Stimulated activated naive B cell treated with anti-CD40 and anti-IgM and Interleukin-4, amounts not matched to agents 10 μg/mL and 1 μg/mL and 100 μg/mL, for 72 hours (primary cell): ENCODE measurements at regions not wholly inside any gene's neighbourhood (a gene's known extent, or its start where the extent isn't known, plus 50 kb on each side); places are given as distances from the start of the nearest gene placed in this dataset.
"Not testable (repeated sequence)": the region's sequence is repeated elsewhere in the genome, so short reads cannot be mapped to it uniquely, and the experiment has no call there.

Experiments used
- ATAC-seq, 2 donors: fragments of 150-1000 bp; cut with Tn5 transposase; replicated peaks; 2 replicates each; pipeline ENCODE4 v1.10.0; 2021; ENCODE audit warnings: moderate library complexity in 1 of 2
- DNase-seq: peaks from one replicate; pipeline ENCODE4 v3.0.0; 2021
- H3K27ac Mint-ChIP-seq: one replicate; pipeline ENCODE4 v1.8.0; 2022; ENCODE audit warnings: mild to moderate bottlenecking, mixed read lengths
- H3K27me3 Mint-ChIP-seq, 2 donors: one replicate each; pipeline ENCODE4 v1.8.0; 2022; ENCODE audit warnings: mixed read lengths in 2 of 2
- H3K36me3 Mint-ChIP-seq, 2 donors: one replicate each; pipeline ENCODE4 v1.8.0; 2022; ENCODE audit warnings: mixed read lengths in 2 of 2, mild to moderate bottlenecking in 1 of 2
- H3K4me1 Mint-ChIP-seq, 2 donors: one replicate each; pipeline ENCODE4 v1.8.0; 2022; ENCODE audit warnings: mixed read lengths in 2 of 2, mild to moderate bottlenecking in 1 of 2
- H3K4me3 Mint-ChIP-seq, 2 donors: one replicate each; pipeline ENCODE4 v1.8.0; 2022; ENCODE audit warnings: mild to moderate bottlenecking in 2 of 2, mixed read lengths in 2 of 2, moderate library complexity in 1 of 2
- H3K9me3 Mint-ChIP-seq, 2 donors: one replicate each; pipeline ENCODE4 v1.8.0; 2022; ENCODE audit warnings: mixed read lengths in 2 of 2, mild to moderate bottlenecking in 1 of 2

DNA sequence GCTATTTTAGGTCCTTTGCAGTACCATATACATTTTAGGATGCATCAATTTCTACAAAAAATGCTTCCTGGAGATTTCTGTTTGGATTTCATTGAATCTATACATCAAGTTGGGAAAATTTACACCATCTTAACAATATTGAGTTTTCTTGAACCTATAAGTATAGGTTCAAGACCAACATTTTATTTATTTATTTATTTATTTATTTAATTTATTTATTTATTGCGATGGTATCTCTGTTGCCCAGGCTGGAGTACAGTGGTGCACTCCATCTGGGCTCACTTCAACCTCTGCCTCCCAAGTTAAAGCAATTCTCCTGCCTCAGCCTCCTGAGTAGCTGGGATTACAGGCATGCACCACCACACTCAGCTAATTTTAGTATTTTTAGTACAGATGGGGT is 125.0 kb upstream of the HS3ST2 start:
- DNase-seq (no peak), ATAC-seq (no peak)
- peaks cover under 1 to 14% of the 10 kb centered on the region in 2 donors for H3K27me3 Mint-ChIP-seq
- H3K9me3 Mint-ChIP-seq = peaks cover 0 to 2% of the 10 kb centered on the region in 2 donors
- peaks cover 0 to 4% of the 10 kb centered on the region in 2 donors for H3K4me1 Mint-ChIP-seq
- no peak overlapping the region for H3K27ac Mint-ChIP-seq
- H3K4me3 Mint-ChIP-seq = no peak overlapping the region
- H3K36me3 Mint-ChIP-seq = no peaks in the 10 kb centered on the region

DNA sequence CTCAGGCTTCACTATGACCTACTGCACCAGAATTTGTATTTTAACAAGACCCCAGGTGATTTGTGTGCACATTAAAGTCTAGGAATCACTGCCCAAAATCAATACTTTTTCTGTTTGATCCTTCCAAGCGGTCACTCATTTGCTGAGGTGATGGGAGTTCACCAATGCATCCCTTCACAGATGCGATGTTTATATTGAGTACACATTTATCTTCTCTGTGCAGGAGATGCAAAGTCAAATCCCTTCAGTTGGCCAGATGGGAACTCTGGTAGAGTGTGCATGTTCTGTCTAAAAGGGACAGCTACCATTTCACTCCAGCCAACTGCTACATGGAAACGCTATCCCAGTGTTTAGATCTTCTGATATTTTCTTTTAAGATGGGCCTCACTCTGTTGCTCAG is 122.6 kb upstream of the HS3ST2 start:
- Mint-ChIP-seq H3K4me1 (no peaks in the 10 kb centered on the region), H3K9me3 (no peaks in the 10 kb centered on the region), H3K27ac (no peak overlapping the region), H3K27me3 (no peaks in the 10 kb centered on the region), H3K4me3 (no peak overlapping the region), H3K36me3 (no peaks in the 10 kb centered on the region)
- no peak for DNase-seq
- ATAC-seq = no peak

DNA sequence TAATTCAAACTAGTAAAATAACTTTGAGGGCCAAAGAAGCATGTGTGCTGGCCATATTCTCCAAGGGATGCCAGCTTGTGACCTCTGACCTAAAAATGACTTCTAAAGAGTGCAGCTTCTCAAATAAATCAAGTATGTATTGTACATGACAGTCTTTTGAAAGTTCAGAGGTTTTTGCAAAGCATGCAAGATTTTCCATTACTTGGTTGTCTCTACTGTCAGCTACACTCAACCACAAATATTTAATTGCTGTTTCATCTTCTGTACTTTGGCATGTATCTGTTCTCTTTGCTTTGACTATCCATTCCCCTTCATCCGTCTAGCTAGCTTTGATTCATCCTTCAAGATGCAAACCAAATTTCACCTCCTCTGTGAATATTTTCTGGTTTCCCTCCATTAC is 121.9 kb upstream of the HS3ST2 start:
- ATAC-seq (no peak), DNase-seq (no peak)
- Mint-ChIP-seq H3K27me3 (no peaks in the 10 kb centered on the region), H3K36me3 (no peaks in the 10 kb centered on the region), H3K4me3 (no peak overlapping the region), H3K4me1 (no peaks in the 10 kb centered on the region), H3K9me3 (no peaks in the 10 kb centered on the region), H3K27ac (no peak overlapping the region)

DNA sequence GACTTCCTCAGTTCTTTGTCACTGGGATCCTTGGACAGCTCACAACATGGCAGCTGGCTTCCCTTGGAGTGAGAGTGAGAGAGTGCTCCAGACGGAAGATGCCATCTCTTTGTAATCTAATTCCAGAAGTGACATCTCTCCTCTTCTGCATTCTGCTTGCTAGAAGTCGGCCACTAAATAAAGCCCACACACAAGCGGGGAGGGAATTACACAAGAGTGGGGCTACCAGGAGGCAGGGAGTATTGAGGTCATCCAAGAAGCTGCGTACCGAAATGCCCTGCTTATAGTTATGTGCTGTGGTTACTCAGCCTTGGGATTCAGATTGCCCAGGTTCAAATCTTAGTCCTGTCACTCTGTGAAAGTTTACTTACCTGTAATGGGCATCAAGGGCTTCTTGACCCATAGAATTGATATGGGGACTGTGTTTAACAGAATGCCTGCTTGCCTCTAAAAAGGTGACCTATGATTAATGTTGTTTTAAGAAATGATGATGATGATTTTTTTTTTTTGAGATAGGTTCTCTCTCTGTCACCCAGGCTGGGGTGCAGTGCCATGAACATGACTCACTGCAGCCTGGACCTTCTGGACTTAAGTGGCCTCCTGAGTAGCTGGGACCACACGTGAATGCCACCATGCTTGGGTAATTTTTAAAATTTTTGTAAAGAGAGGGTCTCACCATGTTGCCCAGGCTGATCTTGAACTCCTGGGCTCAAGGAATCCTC is 120.9 kb upstream of the HS3ST2 start:
- ATAC-seq = no peak
- no peak overlapping the region for H3K27ac Mint-ChIP-seq

DNA sequence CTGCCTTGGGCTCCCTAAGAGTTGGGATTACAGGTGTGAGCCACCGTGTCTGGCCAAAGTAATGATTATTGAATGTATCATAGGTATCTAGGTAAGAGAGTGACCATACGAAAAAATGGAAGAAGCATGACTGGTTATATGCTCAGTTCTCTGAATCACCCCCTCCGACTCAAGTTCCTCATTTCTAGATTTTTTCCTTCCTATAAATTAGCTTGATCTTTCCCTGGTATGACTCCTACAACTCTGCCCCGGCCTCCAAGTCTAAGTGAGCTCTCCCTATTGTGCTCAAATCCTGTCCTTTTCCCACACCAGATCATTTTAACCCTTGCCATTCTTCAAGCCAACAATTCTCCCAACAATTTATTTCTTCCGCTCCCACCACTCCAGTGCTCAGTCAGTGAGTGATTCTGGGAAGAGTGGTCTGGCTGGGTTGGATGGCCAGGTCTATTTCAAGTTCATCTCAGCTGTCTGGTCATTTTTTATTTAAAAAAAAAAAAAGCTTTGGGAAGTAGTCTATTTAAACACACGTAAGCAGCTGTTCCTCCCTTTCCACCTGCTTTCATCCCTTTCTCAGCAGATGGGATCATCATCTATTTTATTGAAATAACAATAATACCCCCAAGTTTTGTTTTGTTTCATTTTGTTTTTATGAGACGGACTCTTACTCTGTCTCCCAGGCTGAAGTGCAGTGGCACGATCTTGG is 120.2 kb upstream of the HS3ST2 start:
- H3K36me3 Mint-ChIP-seq = no peaks in the 10 kb centered on the region
- peak; percentile 39 to 46 for ATAC-seq
- H3K27me3 Mint-ChIP-seq = peaks cover 0 to 5% of the 10 kb centered on the region in 2 donors
- no peak overlapping the region for H3K4me3 Mint-ChIP-seq
- H3K9me3 Mint-ChIP-seq = no peaks in the 10 kb centered on the region
- DNase-seq = no peak
- no peak overlapping the region for H3K27ac Mint-ChIP-seq
- no peaks in the 10 kb centered on the region for H3K4me1 Mint-ChIP-seq

More for the DNA sequence above, 120.9 kb upstream of the HS3ST2 start:
- Mint-ChIP-seq H3K4me1 (no peaks in the 10 kb centered on the region), H3K9me3 (no peaks in the 10 kb centered on the region), H3K4me3 (no peak overlapping the region), H3K36me3 (no peaks in the 10 kb centered on the region), H3K27me3 (peaks cover 0 to 3% of the 10 kb centered on the region in 2 donors)
- no peak for DNase-seq

DNA sequence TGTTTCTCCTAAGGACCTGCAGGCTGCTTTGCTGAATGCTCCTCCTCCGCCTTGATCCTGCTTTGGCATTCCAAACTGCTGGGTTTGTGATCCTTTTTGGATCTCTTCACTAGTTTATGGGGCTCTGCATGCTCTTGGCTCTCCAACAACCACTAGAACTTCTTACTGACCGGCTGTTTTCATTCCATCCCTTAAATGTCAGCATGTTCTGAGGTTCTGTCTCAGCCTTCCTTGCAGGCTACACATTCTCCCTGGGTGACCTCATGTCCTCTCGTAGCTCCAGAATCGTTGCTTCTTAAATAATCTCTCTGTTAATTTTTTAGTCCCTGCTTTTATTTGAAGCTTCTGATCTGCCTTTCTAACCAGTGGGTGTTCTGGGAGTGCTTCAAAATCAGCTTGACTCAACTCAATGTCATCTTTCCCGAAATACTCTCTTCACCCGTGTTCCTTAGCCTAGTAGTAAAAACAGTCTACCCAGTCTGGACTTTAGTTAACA is 119.0 kb upstream of the HS3ST2 start:
- H3K27ac Mint-ChIP-seq = no peak overlapping the region
- no peak for DNase-seq
- no peaks in the 10 kb centered on the region for H3K4me1 Mint-ChIP-seq
- ATAC-seq = no peak
- H3K36me3 Mint-ChIP-seq = no peaks in the 10 kb centered on the region
- peaks cover 0 to 5% of the 10 kb centered on the region in 2 donors for H3K27me3 Mint-ChIP-seq
- H3K4me3 Mint-ChIP-seq = no peak overlapping the region
- H3K9me3 Mint-ChIP-seq = no peaks in the 10 kb centered on the region

DNA sequence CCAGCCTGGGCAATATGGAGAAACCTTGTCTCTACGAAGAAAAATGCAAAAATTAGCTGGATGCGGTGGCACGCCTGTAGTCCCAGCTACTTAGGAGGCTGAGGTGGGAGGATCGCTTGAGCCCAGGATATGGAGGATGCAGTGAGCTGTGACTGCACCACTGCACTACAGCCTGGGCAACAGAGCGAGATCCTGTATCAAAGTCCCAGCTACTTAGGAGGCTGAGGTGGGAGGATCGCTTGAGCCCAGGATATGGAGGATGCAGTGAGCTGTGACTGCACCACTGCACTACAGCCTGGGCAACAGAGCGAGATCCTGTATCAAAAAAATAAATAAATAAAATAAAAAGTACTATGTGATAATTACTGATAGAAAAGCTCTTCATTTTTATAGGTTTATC is 118.2 kb upstream of the HS3ST2 start:
- not testable (repeated sequence) for H3K9me3 Mint-ChIP-seq, H3K4me1 Mint-ChIP-seq, H3K27me3 Mint-ChIP-seq, ATAC-seq, H3K4me3 Mint-ChIP-seq, DNase-seq, H3K27ac Mint-ChIP-seq, H3K36me3 Mint-ChIP-seq

DNA sequence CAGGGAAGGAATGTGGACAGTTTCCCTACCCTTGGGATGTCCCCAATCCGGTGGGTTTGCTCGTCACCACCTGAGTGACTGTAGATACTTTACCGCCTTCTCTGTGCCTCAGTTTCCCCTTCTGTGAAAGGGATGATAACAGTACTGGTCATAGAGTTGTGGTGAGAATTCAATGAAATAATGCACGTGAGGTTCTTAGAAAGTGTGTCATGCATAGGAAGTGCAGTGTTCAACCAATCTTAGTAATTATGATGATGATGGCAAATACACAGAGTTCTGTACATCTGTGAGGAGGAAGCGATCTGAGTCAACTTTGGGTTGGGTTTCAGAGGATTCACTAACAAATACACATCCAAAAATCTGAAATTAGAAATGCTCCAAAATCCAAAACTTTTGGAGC is 114.6 kb upstream of the HS3ST2 start:
- DNase-seq (no peak), ATAC-seq (no peak)
- H3K9me3 Mint-ChIP-seq = no peaks in the 10 kb centered on the region
- H3K36me3 Mint-ChIP-seq = no peaks in the 10 kb centered on the region
- H3K4me1 Mint-ChIP-seq = no peaks in the 10 kb centered on the region
- no peak overlapping the region for H3K4me3 Mint-ChIP-seq
- no peak overlapping the region for H3K27ac Mint-ChIP-seq
- H3K27me3 Mint-ChIP-seq = peaks cover 10 to 16% of the 10 kb centered on the region in 2 donors

DNA sequence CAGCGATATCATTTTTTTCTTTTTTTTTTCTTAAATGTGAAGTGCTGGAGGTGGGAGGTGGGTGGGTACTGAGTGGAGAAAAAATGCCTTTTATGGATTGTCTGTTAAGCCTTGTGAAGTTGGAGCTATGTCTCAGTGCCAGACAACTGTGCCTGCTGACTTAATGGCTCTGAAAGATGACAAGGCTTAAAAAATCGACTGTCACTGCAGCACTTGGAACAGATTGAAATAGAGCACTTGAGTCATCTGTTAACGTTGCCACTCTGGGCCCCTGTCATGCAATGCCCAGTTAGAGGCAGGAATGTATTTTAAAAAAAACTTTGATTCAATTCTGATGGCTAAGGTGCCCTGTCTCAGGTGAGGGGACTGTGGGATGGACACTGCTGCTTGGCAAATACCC is 108.2 kb upstream of the HS3ST2 start:
- H3K9me3 Mint-ChIP-seq = no peaks in the 10 kb centered on the region

DNA sequence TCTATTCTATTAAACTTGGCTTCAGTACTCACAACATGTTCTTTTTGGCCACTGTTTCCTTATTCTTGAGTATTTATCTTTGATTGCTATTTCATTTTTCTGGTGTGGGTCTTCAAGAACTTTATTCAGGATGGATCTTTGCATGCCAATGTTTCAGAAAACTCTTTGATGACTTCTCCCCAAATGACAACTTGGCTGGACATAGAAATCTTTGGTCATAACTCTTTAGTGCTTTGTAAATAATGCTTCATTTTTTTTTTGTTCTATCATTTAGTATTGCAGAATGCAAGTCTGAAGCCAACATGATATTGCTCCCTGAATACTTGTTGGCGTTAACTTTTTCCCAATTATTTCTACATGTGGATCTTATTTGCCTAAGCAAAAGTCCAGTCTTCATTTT is 103.6 kb upstream of the HS3ST2 start:
- Mint-ChIP-seq H3K9me3 (peaks cover 6 to 13% of the 10 kb centered on the region in 2 donors), H3K27ac (no peak overlapping the region), H3K36me3 (peaks cover 2 to 6% of the 10 kb centered on the region in 2 donors), H3K4me1 (no peaks in the 10 kb centered on the region), H3K27me3 (peaks cover 8 to 23% of the 10 kb centered on the region in 2 donors), H3K4me3 (no peak overlapping the region)
- DNase-seq = no peak
- no peak for ATAC-seq

More for the DNA sequence above, 108.2 kb upstream of the HS3ST2 start:
- DNase-seq (no peak), ATAC-seq (no peak)
- H3K4me3 Mint-ChIP-seq = no peak overlapping the region
- no peaks in the 10 kb centered on the region for H3K4me1 Mint-ChIP-seq
- peaks cover 15 to 18% of the 10 kb centered on the region in 2 donors for H3K27me3 Mint-ChIP-seq
- H3K36me3 Mint-ChIP-seq = no peaks in the 10 kb centered on the region
- no peak overlapping the region for H3K27ac Mint-ChIP-seq

DNA sequence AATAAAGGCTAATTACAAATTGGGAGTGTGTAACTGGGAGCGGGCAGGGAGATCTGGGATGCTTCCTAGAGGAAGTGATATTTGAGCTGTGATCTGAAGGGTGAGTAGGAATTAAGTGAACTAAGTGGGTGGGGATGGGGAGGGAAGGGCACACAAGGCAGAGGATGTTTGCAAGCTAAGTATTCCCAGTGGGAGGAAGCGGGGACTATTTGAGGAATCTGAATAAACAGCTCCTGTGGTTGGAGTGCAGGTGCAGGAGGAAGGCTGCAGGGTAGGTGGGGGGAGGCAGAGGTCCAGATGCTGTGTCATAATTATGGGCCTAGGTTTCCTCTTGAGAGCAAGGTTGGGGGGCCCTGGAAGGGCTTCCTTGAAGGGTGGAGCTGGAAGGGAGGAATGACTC is 102.1 kb upstream of the HS3ST2 start:
- H3K36me3 Mint-ChIP-seq = peaks cover 2 to 6% of the 10 kb centered on the region in 2 donors
- DNase-seq = no peak
- peaks cover 6 to 13% of the 10 kb centered on the region in 2 donors for H3K9me3 Mint-ChIP-seq
- no peak overlapping the region for H3K4me3 Mint-ChIP-seq
- ATAC-seq = no peak
- no peaks in the 10 kb centered on the region for H3K4me1 Mint-ChIP-seq
- peaks cover 8 to 23% of the 10 kb centered on the region in 2 donors for H3K27me3 Mint-ChIP-seq
- H3K27ac Mint-ChIP-seq = no peak overlapping the region

DNA sequence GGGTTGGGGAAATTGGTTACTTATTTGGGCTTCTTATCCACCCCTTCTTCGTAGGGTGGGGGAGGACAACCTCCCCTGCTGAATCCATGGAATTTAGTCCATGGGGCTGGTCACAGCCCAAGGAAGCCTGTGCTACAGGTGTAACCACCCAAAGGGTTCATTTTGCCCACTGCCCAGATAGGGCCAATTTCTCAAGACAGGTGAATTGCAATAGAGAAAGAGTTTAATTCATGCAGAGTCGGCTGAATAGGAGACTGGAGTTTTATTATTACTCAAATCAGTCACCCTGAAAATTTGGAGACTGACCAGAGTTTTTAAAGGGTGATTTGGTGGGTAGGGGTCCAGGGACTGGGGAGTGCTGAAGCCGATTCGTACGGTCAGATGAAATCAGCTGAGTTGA is 101.5 kb upstream of the HS3ST2 start:
- H3K27ac Mint-ChIP-seq = no peak overlapping the region
- peaks cover 8 to 19% of the 10 kb centered on the region in 2 donors for H3K27me3 Mint-ChIP-seq
- H3K4me1 Mint-ChIP-seq = no peaks in the 10 kb centered on the region
- H3K9me3 Mint-ChIP-seq = peaks cover 6 to 13% of the 10 kb centered on the region in 2 donors
- peaks cover 2 to 6% of the 10 kb centered on the region in 2 donors for H3K36me3 Mint-ChIP-seq
- no peak overlapping the region for H3K4me3 Mint-ChIP-seq
- no peak for ATAC-seq
- no peak for DNase-seq

DNA sequence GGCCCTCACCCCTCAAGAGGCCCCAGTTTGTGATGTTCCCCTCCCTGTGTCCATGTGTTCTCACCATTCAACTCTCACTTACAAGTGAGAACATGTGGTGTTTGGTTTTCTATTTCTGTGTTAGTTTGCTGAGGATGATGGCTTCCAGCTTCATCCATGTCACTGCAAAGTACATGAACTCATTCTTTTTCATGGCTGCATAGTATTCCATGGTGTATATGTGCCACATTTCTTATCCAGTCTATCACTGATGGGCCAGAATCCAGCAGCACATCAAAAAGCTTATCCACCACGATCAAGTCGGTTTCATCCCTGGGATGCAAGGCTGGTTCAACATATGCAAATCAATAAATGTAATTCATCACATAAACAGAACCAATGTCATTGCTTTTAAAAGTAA is 95.4 kb upstream of the HS3ST2 start:
- ATAC-seq, DNase-seq, H3K9me3 Mint-ChIP-seq, H3K4me1 Mint-ChIP-seq, H3K27ac Mint-ChIP-seq, H3K36me3 Mint-ChIP-seq, H3K4me3 Mint-ChIP-seq: not testable (repeated sequence)
- peaks cover 15 to 16% of the 10 kb centered on the region in 2 donors for H3K27me3 Mint-ChIP-seq

DNA sequence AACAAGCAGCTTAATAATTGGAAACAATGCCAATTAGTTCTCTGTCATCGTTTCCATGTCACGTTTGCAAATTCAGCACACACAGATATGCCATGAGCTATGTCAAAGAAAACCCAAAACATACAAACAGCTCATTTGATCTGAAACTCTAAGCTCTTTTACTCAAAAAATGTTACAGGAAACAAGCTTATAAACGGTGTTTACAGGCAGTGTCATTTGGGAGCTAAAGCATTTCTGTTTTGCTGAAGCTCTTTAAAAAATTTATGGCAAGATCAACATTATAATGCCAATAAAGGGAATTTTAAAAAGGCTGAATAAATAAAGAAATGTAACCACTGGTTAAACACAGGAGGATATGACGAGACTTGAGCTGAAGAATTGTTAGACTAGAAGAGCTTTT is 94.0 kb upstream of the HS3ST2 start:
- ATAC-seq (no peak), DNase-seq (no peak)
- no peak overlapping the region for H3K4me3 Mint-ChIP-seq
- H3K36me3 Mint-ChIP-seq = peaks cover 0 to 3% of the 10 kb centered on the region in 2 donors
- H3K27me3 Mint-ChIP-seq = peaks cover 15 to 16% of the 10 kb centered on the region in 2 donors
- H3K9me3 Mint-ChIP-seq = peaks cover 5% of the 10 kb centered on the region in 2 donors
- no peak overlapping the region for H3K27ac Mint-ChIP-seq
- H3K4me1 Mint-ChIP-seq = no peaks in the 10 kb centered on the region
